Small intestine (tissue), 7 donors: ENCODE measurements at regions not wholly inside any gene's neighbourhood (a gene's known extent, or its start where the extent isn't known, plus 50 kb on each side); places are given as distances from the start of the nearest gene placed in this dataset.

Experiments
- DNase-seq, 2 donors: peaks; one replicate each; pipeline versions ENCODE4 v3.0.0 to v3.0.0-alpha.2; 2013
- FAIRE-seq: peaks from 2 replicates; lab custom pipeline; 2012; peaks lifted over from hg19 to GRCh38; lab: Jason Lieb, UNC
- H3K27ac ChIP-seq, 3 donors: one replicate each; pipeline ENCODE4 v1.5.1; 2013; ENCODE audit warnings: low read length in 2 of 3, mild to moderate bottlenecking in 2 of 3, control low read depth in 1 of 3, inconsistent platforms in 1 of 3, low read depth in 1 of 3, moderate library complexity in 1 of 3
- H3K27me3 ChIP-seq, 3 donors: one replicate each; pipeline ENCODE4 v1.6.1; 2013; ENCODE audit warnings: low read length in 3 of 3, inconsistent platforms in 1 of 3; ENCODE audit not compliant: control insufficient read depth in 3 of 3, insufficient read depth in 3 of 3
- H3K36me3 ChIP-seq, 3 donors: one replicate each; pipeline ENCODE4 v1.6.1; 2013; ENCODE audit warnings: low read length in 3 of 3, inconsistent platforms in 1 of 3, low read depth in 1 of 3, mild to moderate bottlenecking in 1 of 3, moderate library complexity in 1 of 3; ENCODE audit not compliant: control insufficient read depth in 3 of 3, insufficient read depth in 2 of 3
- H3K4me1 ChIP-seq, 3 donors: one replicate each; pipeline ENCODE4 v1.6.1; 2013; ENCODE audit warnings: low read length in 2 of 3, inconsistent platforms in 1 of 3, low read depth in 1 of 3, mild to moderate bottlenecking in 1 of 3, moderate library complexity in 1 of 3; ENCODE audit not compliant: control insufficient read depth in 3 of 3, insufficient read depth in 2 of 3
- H3K4me3 ChIP-seq, 3 donors: one replicate each; pipeline ENCODE4 v1.5.1; 2013; ENCODE audit warnings: low read length in 3 of 3, control low read depth in 1 of 3, inconsistent platforms in 1 of 3, low read depth in 1 of 3, mild to moderate bottlenecking in 1 of 3, moderate library complexity in 1 of 3
- H3K9me3 ChIP-seq, 2 donors: one replicate each; pipeline ENCODE4 v1.6.1; 2013; ENCODE audit warnings: low read depth in 1 of 2, low read length in 1 of 2; ENCODE audit not compliant: control insufficient read depth in 2 of 2, insufficient read depth in 1 of 2
- WGBS, 3 donors: extraction: QIAGEN DNeasy Blood & Tissue Kit; methylation state at CpG; one replicate each; pipeline ENCODE4 v1.1.7; 2013; 5-methylcytosine and 5-hydroxymethylcytosine counted together
- donor health status: healthy with polysubstance abuse.
- donor health status: control.
- donor health status: control.
- donor health status: Bipolar disorder and iron deficiency.
- donor health status: healthy.

- H3K4me1 ChIP-seq: no peaks in the 10 kb centered on the region
- no peak for DNase-seq
- no peak for FAIRE-seq
- H3K9me3 ChIP-seq: no peaks in the 10 kb centered on the region
- 10 to 69% methylated on average over 2 of the region's 2 CpGs; no CpG with 5 or more reads in 1 of the 3 donors for WGBS, 3 donors
- H3K36me3 ChIP-seq: no peaks in the 10 kb centered on the region
- H3K27me3 ChIP-seq: no peaks in the 10 kb centered on the region
- no peak overlapping the region for H3K4me3 ChIP-seq
- no peak overlapping the region for H3K27ac ChIP-seq
Observed at GRCh38 chrY:13026906-13027305, 122.2 kb downstream of the DDX3Y start.

GRCh38 chrY:13040232-13040631 is 135.6 kb downstream of the DDX3Y start:
- no peak overlapping the region for H3K4me3 ChIP-seq
- no peaks in the 10 kb centered on the region for H3K9me3 ChIP-seq
- DNase-seq (no peak), FAIRE-seq (no peak)
- no peaks in the 10 kb centered on the region for H3K36me3 ChIP-seq
- WGBS, 3 donors: 29 to 48% methylated on average over 2 of the region's 2 CpGs; no CpG with 5 or more reads in 1 of the 3 donors
- no peaks in the 10 kb centered on the region for H3K27me3 ChIP-seq
- H3K27ac ChIP-seq: no peak overlapping the region
- H3K4me1 ChIP-seq: no peaks in the 10 kb centered on the region

- no peak for FAIRE-seq
Observed at GRCh38 chrY:13053501-13053900, 148.8 kb downstream of the DDX3Y start.

GRCh38 chrY:13066372-13066771 is 161.7 kb downstream of the DDX3Y start:
- Histone ChIP-seq H3K4me3 (no peak overlapping the region), H3K27ac (no peak overlapping the region), H3K4me1 (no peaks in the 10 kb centered on the region), H3K9me3 (peaks cover 0 to 4% of the 10 kb centered on the region in 2 donors), H3K36me3 (no peaks in the 10 kb centered on the region), H3K27me3 (no peaks in the 10 kb centered on the region)
- DNase-seq (no peak), FAIRE-seq (no peak)

More at GRCh38 chrY:13053501-13053900, 148.8 kb downstream of the DDX3Y start:
- H3K4me1 ChIP-seq: no peaks in the 10 kb centered on the region
- no peaks in the 10 kb centered on the region for H3K36me3 ChIP-seq
- no peak overlapping the region for H3K4me3 ChIP-seq
- DNase-seq: no peak
- no peak overlapping the region for H3K27ac ChIP-seq
- H3K27me3 ChIP-seq: no peaks in the 10 kb centered on the region
- no peaks in the 10 kb centered on the region for H3K9me3 ChIP-seq

- FAIRE-seq: no peak
- DNase-seq: no peak
- Histone ChIP-seq H3K9me3 (peaks cover 0 to 4% of the 10 kb centered on the region in 2 donors), H3K4me1 (no peaks in the 10 kb centered on the region), H3K27me3 (no peaks in the 10 kb centered on the region), H3K4me3 (no peak overlapping the region), H3K36me3 (no peaks in the 10 kb centered on the region), H3K27ac (no peak overlapping the region)
- WGBS, 3 donors: 91 to 92% methylated on average over 3 of the region's 3 CpGs; no CpG with 5 or more reads in 1 of the 3 donors
Observed at GRCh38 chrY:13068696-13069095, 164.0 kb downstream of the DDX3Y start.

GRCh38 chrY:13069111-13069510 is 164.4 kb downstream of the DDX3Y start:
- DNase-seq (no peak), FAIRE-seq (no peak)
- Histone ChIP-seq H3K27ac (no peak overlapping the region), H3K4me1 (no peaks in the 10 kb centered on the region), H3K9me3 (peaks cover 0 to 4% of the 10 kb centered on the region in 2 donors), H3K27me3 (no peaks in the 10 kb centered on the region), H3K4me3 (no peak overlapping the region), H3K36me3 (no peaks in the 10 kb centered on the region)

- no peaks in the 10 kb centered on the region for H3K9me3 ChIP-seq
- no peak overlapping the region for H3K4me3 ChIP-seq
- FAIRE-seq (no peak), DNase-seq (no peak)
- no peaks in the 10 kb centered on the region for H3K4me1 ChIP-seq
- no peak overlapping the region for H3K27ac ChIP-seq
- H3K36me3 ChIP-seq: no peaks in the 10 kb centered on the region
- H3K27me3 ChIP-seq: no peaks in the 10 kb centered on the region
Observed at GRCh38 chrY:13082748-13083147, 178.1 kb downstream of the DDX3Y start.

- 12 to 46% methylated on average over 5 of the region's 5 CpGs; no CpG with 5 or more reads in 1 of the 3 donors for WGBS, 3 donors
- FAIRE-seq: no peak
Observed at GRCh38 chrY:13091575-13091974, 186.9 kb downstream of the DDX3Y start.

GRCh38 chrY:13092986-13093385 is 188.3 kb downstream of the DDX3Y start:
- DNase-seq (no peak), FAIRE-seq (no peak)
- Histone ChIP-seq H3K9me3 (no peaks in the 10 kb centered on the region), H3K4me1 (no peaks in the 10 kb centered on the region), H3K27me3 (no peaks in the 10 kb centered on the region), H3K4me3 (no peak overlapping the region), H3K27ac (no peak overlapping the region), H3K36me3 (no peaks in the 10 kb centered on the region)
- 28 to 63% methylated on average over 2 of the region's 2 CpGs; no CpG with 5 or more reads in 1 of the 3 donors for WGBS, 3 donors

More at GRCh38 chrY:13091575-13091974, 186.9 kb downstream of the DDX3Y start:
- H3K27ac ChIP-seq: no peak overlapping the region
- DNase-seq: peak in 1 of 2 donors; percentile 0
- no peaks in the 10 kb centered on the region for H3K9me3 ChIP-seq
- H3K4me1 ChIP-seq: no peaks in the 10 kb centered on the region
- no peaks in the 10 kb centered on the region for H3K27me3 ChIP-seq
- no peak overlapping the region for H3K4me3 ChIP-seq
- H3K36me3 ChIP-seq: no peaks in the 10 kb centered on the region
